Liver (tissue), 8 donors: ENCODE measurements at regions not wholly inside any gene's neighbourhood (a gene's known extent, or its start where the extent isn't known, plus 50 kb on each side); places are given as distances from the start of the nearest gene placed in this dataset.

Source experiments
- DNase-seq: peaks from one replicate; pipeline ENCODE4 v3.0.0-alpha.2; 2017; ENCODE audit warnings: low spot score
- H3K27ac ChIP-seq, 2 donors: one replicate each; pipeline ENCODE4 v1.7.0; 2013; ENCODE audit warnings: inconsistent platforms in 2 of 2, low read length in 2 of 2, control low read depth in 1 of 2, low read depth in 1 of 2, mild to moderate bottlenecking in 1 of 2
- H3K27me3 ChIP-seq, 4 donors: one replicate each; pipeline versions ENCODE4 v1.6.1 to v1.7.0; 2013; ENCODE audit warnings: low read length in 3 of 4, inconsistent platforms in 1 of 4, mild to moderate bottlenecking in 1 of 4, moderate library complexity in 1 of 4; ENCODE audit not compliant: control insufficient read depth in 4 of 4, insufficient read depth in 4 of 4
- H3K36me3 ChIP-seq, 4 donors: one replicate each; pipeline versions ENCODE4 v1.6.1 to v1.7.0; 2013; ENCODE audit warnings: low read length in 3 of 4, mild to moderate bottlenecking in 3 of 4, low read depth in 1 of 4, moderate library complexity in 1 of 4; ENCODE audit not compliant: control insufficient read depth in 4 of 4, insufficient read depth in 3 of 4
- H3K4me1 ChIP-seq, 4 donors: one replicate each; pipeline versions ENCODE4 v1.6.1 to v1.7.0; 2013; ENCODE audit warnings: low read length in 3 of 4, mild to moderate bottlenecking in 3 of 4, moderate library complexity in 1 of 4; ENCODE audit not compliant: control insufficient read depth in 4 of 4, insufficient read depth in 4 of 4
- H3K4me3 ChIP-seq, 3 donors: one replicate each; pipeline versions ENCODE4 v1.6.1 to v1.7.0; 2013; ENCODE audit warnings: low read length in 3 of 3, control low read depth in 1 of 3, low read depth in 1 of 3, mild to moderate bottlenecking in 1 of 3
- H3K9ac ChIP-seq, 2 donors: one replicate each; pipeline ENCODE4 v1.7.0; 2013; ENCODE audit warnings: low read length in 2 of 2, mild to moderate bottlenecking in 2 of 2, moderate library complexity in 2 of 2, control low read depth in 1 of 2, low read depth in 1 of 2
- H3K9me3 ChIP-seq, 4 donors: one replicate each; pipeline versions ENCODE4 v1.6.1 to v1.7.0; 2013; ENCODE audit warnings: low read length in 3 of 4; ENCODE audit not compliant: control insufficient read depth in 4 of 4
- CTCF ChIP-seq: fragments of 150-350 bp; IDR thresholded peaks from 2 replicates; pipeline ENCODE4 v1.5.1; 2017; ENCODE audit warnings: improper control_type of control experiment, low read depth, low read length; ENCODE audit not compliant: missing input control
- EGR1 ChIP-seq, 2 donors: IDR thresholded peaks; 2 replicates each; pipeline ENCODE4 v1.6.1; 2016 to 2018; ENCODE audit warnings: antibody characterized with exemption in 2 of 2, low read depth in 2 of 2
- FOXA1 ChIP-seq: IDR thresholded peaks from 2 replicates; pipeline ENCODE4 v1.6.1; 2016; ENCODE audit warnings: antibody characterized with exemption
- FOXA2 ChIP-seq: IDR thresholded peaks from 2 replicates; pipeline ENCODE4 v1.6.1; 2016; ENCODE audit warnings: antibody characterized with exemption
- GABPA ChIP-seq, 2 donors: IDR thresholded peaks in 1 of 2; conservative IDR thresholded peaks in 1 of 2; 2 replicates each; pipeline ENCODE4 v1.6.1; 2016; ENCODE audit warnings: antibody characterized with exemption in 2 of 2, mild to moderate bottlenecking in 1 of 2, moderate library complexity in 1 of 2
- HNF4A ChIP-seq, 2 donors: conservative IDR thresholded peaks; 2 replicates each; pipeline ENCODE4 v1.6.1; 2016; ENCODE audit warnings: antibody characterized with exemption in 2 of 2, mild to moderate bottlenecking in 2 of 2
- HNF4G ChIP-seq: IDR thresholded peaks from 2 replicates; pipeline ENCODE4 v1.6.1; 2016; ENCODE audit warnings: antibody characterized with exemption
- JUND ChIP-seq, 2 donors: IDR thresholded peaks; 2 replicates each; pipeline ENCODE4 v1.6.1; 2016; ENCODE audit warnings: antibody characterized with exemption in 2 of 2
- MAX ChIP-seq: IDR thresholded peaks from 2 replicates; pipeline ENCODE4 v1.6.1; 2016; ENCODE audit warnings: antibody characterized with exemption
- NR2F2 ChIP-seq: IDR thresholded peaks from 2 replicates; pipeline ENCODE4 v1.6.1; 2016; ENCODE audit warnings: antibody characterized with exemption
- RAD21 ChIP-seq, 2 donors: IDR thresholded peaks; 2 replicates each; pipeline ENCODE4 v1.6.1; 2016; ENCODE audit warnings: antibody characterized with exemption in 2 of 2, mild to moderate bottlenecking in 2 of 2
- REST ChIP-seq: IDR thresholded peaks from 2 replicates; pipeline ENCODE4 v1.6.1; 2016; ENCODE audit warnings: antibody characterized with exemption, mild to moderate bottlenecking
- RXRA ChIP-seq, 2 donors: IDR thresholded peaks; 2 replicates each; pipeline ENCODE4 v1.6.1; 2017 to 2018; ENCODE audit warnings: antibody characterized with exemption in 2 of 2, mild to moderate bottlenecking in 1 of 2
- SP1 ChIP-seq: IDR thresholded peaks from 2 replicates; pipeline ENCODE4 v1.6.1; 2018; ENCODE audit warnings: antibody characterized with exemption, mild to moderate bottlenecking
- TAF1 ChIP-seq: conservative IDR thresholded peaks from 2 replicates; pipeline ENCODE4 v1.6.1; 2016; ENCODE audit warnings: antibody characterized with exemption, mild to moderate bottlenecking
- YY1 ChIP-seq: IDR thresholded peaks from 2 replicates; pipeline ENCODE4 v1.6.1; 2016; ENCODE audit warnings: antibody characterized with exemption, mild to moderate bottlenecking
- ZBTB33 ChIP-seq: IDR thresholded peaks from 2 replicates; pipeline ENCODE4 v1.6.1; 2016; ENCODE audit warnings: antibody characterized with exemption
- WGBS: extraction: QIAGEN DNeasy Blood & Tissue Kit; methylation state at CpG from one replicate; pipeline ENCODE4 v1.1.7; 2013; 5-methylcytosine and 5-hydroxymethylcytosine counted together
- donor health status: healthy.
- donor health status: healthy.
- donor health status: healthy.
- donor health status: healthy.
- donor health status: healthy.

- H3K4me3 ChIP-seq = no peak overlapping the region
- no peak overlapping the region for H3K27ac ChIP-seq
- no peaks in the 10 kb centered on the region for H3K36me3 ChIP-seq
- H3K9me3 ChIP-seq = no peaks in the 10 kb centered on the region
- DNase-seq = no peak
- H3K27me3 ChIP-seq = no peaks in the 10 kb centered on the region
- H3K9ac ChIP-seq = no peak overlapping the region
- H3K4me1 ChIP-seq = no peaks in the 10 kb centered on the region
- no peak for TF ChIP-seq GABPA (IDR thresholded peaks at IDR 0.05 in 1 of 2, conservative IDR thresholded peaks at IDR 0.05 in 1 of 2)
- no peak for TF ChIP-seq TAF1
- no peak for TF ChIP-seq YY1
- no peak for TF ChIP-seq REST
Measured at GRCh38 chr4:177161781-177162180, 147.9 kb upstream of the NEIL3 start.

- Histone ChIP-seq H3K9ac (no peak overlapping the region), H3K4me3 (no peak overlapping the region), H3K27ac (no peak overlapping the region), H3K9me3 (no peaks in the 10 kb centered on the region), H3K36me3 (no peaks in the 10 kb centered on the region), H3K4me1 (no peaks in the 10 kb centered on the region), H3K27me3 (no peaks in the 10 kb centered on the region)
- TF ChIP-seq FOXA1 = no peak
- no peak for TF ChIP-seq SP1
- TF ChIP-seq FOXA2 = no peak
- TF ChIP-seq RXRA (IDR thresholded peaks at IDR 0.05) = no peak
- TF ChIP-seq HNF4G = no peak
- TF ChIP-seq HNF4A (conservative IDR thresholded peaks at IDR 0.05) = no peak
- TF ChIP-seq RAD21 (IDR thresholded peaks at IDR 0.05) = no peak
- no peak for TF ChIP-seq EGR1 (IDR thresholded peaks at IDR 0.05; ENCODE audit: low read depth in 2 of 2)
- no peak for TF ChIP-seq REST
- no peak for TF ChIP-seq JUND (IDR thresholded peaks at IDR 0.05)
- no peak for TF ChIP-seq GABPA (IDR thresholded peaks at IDR 0.05 in 1 of 2, conservative IDR thresholded peaks at IDR 0.05 in 1 of 2)
- TF ChIP-seq TAF1 = no peak
- TF ChIP-seq YY1 = no peak
- no peak for TF ChIP-seq CTCF
- TF ChIP-seq NR2F2 = no peak
- TF ChIP-seq ZBTB33 = no peak
- TF ChIP-seq MAX = no peak
- DNase-seq = no peak
- 85% methylated on average over 4 of the region's 4 CpGs for WGBS
Measured at GRCh38 chr4:177163532-177163931, 146.1 kb upstream of the NEIL3 start.
